ENCODE measurements at regions not wholly inside any gene's neighbourhood (a gene's known extent, or its start where the extent isn't known, plus 50 kb on each side); places are given as distances from the start of the nearest gene placed in this dataset.

DNA sequence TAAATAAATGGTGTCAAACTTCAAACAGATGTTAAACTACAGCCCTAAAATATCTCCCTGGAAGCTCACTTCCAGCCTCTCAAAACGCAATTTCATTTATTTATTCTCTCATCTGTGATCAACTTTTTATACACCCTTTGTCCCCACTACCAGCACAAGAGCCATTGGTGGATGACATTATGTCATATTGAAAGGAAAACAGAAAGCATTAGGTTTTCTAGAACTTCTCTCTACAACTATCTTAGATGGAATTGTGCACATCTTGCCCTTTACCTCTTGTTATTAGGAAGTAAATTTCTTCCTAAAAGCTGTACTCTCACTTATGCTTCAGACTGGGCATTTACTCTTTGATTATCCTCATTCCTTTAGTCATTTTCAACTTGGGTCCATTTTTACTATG is 771.2 kb upstream of the GJE1 start:
- no peak for DNase-seq

GRCh38 chr6:141359953-141360352 is 772.8 kb upstream of the GJE1 start:
- no peak for DNase-seq

GRCh38 chr6:141354191-141354955 is 778.4 kb upstream of the GJE1 start:
- no peak for DNase-seq

DNA sequence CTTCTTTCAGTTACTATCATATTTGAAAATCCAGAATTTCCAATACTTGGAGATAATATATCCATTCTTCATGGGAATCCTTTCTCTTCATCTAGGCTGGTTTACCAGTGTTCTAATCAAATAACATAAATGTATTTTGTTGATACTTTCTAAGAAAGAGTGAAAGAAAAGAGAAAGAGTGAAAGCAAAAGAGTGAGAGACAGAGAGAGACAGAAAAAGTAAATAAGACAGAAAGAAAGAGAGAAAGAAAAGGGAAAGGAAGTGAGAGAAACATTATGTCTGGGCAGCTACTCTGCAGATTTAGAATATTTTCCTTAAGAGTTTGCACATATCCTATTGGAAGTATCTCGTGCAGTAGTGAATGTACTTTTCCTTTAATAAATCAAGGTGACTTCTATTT is 781.0 kb upstream of the GJE1 start:
- no peak for DNase-seq

GRCh38 chr6:141349710-141350109 is 783.0 kb upstream of the GJE1 start:
- DNase-seq = no peak

DNA sequence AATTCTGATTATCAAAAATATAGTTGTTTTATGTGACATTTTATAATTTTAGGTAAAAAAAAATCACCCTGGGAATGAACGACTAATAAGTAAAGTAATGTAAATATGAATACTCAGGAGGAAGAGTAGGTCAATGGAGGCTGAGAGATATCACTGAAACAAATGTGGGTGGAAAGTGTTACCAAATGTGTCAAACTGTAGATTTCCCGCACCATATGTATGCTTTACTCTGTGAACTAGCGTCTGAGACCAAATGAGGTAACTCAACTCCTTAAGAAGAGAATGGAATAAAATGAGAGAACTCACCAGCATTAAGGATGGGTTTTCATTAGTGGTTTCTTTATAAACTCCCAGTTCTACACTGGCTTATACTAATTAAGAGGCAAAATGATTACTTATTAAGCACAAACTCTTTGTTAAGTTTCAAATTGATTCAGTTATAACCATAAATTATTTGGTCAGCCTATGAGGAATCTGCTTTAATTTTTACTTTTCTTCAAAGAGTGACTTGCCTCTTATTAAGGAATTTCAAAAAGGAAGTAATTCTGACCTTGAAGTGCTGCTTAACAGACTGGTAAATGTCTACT is 784.7 kb upstream of the GJE1 start:
- DNase-seq = no peak

GRCh38 chr6:141347086-141347485 is 785.6 kb upstream of the GJE1 start:
- DNase-seq = no peak

DNA sequence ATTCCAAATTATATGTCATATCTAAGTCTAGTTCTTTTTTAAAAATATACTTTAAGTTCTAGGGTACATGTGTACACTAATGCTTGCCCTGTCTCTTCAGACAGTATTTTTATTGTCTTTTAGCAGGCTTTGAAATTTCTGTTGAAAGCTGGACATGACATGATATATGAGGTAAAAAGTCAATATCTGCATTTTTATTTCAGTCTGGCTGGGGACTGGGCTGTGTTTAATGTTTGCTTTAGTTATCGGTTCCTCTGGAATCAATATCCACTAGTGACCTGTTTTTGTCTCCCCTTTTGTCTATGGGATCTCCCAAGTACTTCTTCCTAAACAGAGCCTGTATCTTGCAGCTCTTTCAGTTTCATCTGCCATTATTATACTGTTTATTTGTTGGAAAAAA is 786.2 kb upstream of the GJE1 start:
- DNase-seq = no peak

GRCh38 chr6:141337191-141337590 is 795.5 kb upstream of the GJE1 start:
- DNase-seq = no peak

DNA sequence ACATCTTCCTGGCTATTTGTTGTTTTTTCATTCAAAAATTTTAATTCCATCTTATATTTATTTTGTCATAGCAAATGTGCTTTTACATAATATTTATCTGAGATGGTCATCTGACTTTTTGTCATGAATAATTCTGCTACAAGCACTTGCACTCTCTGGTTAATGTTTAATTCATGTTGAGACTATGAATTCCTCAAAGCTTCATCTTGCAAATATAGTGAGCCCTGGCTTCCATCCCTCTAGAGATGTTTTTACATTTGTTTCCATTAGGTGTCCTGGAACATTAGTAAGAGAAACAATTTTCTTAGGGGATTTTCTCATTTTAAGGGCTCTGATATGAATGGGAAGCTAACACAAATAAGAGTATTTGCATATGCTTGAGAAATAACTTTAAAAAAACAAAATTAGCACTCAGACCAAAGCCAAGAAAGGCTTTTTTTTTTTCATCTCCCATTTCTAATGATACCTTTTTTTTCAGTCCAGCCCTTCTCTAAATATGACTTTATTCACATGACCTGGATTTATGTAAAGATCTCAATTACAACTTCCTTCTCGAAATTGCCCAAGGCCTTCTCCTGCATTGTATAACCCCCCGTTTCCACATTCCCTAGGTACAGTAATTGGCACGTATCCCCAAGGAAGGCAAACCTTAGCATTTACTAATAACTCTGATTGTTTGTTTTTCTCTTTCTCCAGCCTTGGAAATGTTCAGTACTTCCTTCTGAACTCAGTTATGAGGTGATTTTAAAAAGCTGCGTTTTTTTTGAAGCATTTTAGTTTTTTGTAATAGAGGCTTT is 797.0 kb upstream of the GJE1 start:
- no peak for DNase-seq

DNA sequence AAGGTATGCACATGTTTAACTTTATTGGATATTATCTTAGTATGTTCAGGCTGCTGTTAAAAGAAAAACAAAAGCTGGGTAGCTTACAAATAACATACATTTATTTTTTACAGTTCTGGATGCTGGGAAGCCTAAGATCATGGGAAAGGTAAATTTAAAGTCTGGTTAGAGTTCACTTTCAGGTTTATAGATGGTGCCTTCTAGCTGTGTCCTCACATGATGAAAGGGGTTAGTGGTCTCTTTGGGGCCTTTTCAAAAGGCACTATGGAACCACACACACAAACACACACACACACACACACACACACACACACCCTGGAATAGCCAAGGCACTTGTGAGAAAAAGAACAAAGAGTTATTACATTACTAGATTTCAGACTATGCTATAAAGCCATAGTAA is 805.8 kb upstream of the GJE1 start:
- no peak for DNase-seq

DNA sequence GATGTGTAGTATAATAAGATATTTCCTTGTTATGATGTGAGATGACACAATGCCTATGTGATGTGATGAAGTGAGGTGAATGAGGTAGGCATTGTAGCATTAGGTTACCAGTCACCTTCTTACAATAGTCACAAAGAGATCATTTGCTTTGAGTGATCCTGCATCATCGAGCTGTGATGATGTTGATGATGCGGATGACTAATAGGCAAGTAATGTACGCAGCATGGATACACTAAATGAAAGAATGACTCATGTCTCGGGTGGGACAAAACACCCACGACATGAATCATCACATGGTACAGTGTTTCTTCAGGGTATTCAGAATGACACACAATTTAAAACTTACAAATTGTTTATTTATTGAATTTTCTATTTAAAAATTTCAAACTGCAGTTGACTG is 806.3 kb upstream of the GJE1 start:
- no peak for DNase-seq

DNA sequence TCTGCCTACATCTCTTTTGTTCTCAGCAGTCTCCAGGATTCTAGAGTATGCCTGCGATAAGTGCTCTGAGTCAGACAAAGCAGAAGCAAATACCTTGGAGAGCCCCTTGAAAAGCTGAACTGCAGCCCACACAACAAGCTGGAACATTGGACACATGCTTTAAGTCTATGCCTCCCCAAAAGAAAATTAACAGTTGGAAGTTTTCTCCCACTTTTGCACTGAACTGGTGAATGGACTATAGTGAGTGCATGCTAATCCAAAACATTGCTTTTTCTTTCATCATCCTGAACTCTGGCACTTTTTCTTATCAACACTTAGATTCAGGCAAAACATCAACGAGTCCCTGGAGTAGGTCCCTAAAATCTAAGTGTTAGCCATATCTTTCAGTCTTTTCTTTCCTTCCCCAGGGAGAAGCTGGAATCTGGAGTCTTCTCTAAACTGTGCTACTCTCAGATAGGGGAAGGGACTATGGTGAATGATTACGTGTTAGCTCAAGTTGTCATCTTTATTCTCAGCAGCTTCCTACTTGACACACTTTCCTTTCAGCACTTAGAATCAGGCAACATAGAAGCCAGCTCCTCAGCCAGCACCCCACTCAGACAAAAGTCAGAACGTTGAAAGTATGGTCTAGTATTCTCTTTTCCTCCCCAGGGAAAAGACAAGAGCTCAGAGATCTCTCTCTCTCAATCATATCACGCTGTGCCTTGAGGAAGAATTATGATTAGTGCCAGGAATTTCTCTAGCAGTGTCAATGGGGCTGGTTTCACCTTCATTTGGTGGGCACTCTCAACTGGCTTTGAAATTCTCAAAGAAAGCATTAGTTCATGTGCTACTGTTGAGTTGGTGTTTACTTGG is 811.0 kb upstream of the GJE1 start:
- DNase-seq = no peak

- no peak for DNase-seq
These were observed 816.5 kb upstream of the GJE1 start for GRCh38 chr6:141316236-141316635.

GRCh38 chr6:141313986-141314385 is 818.7 kb upstream of the GJE1 start:
- no peak for DNase-seq

DNA sequence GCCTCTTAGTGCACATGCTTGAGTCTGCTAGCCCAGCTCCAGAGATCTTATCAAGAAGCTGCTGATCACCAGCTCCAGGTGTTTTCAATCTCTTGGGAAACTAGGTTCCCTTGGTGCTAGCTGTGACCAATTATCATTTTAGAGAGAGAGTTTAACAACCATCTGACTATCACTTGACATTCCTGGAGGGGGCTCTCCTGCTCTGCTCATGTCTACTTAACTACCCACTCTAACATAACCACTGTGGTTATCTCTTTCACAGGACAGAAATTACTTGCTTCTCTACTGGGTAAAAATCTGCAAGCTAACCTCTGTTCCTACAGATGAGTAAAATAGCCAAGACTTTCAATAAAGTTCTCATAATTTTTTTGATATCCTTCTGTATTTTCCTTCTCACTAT is 823.4 kb upstream of the GJE1 start:
- no peak for DNase-seq

- DNase-seq = no peak
These were observed 825.3 kb upstream of the GJE1 start for GRCh38 chr6:141307309-141307998.

DNA sequence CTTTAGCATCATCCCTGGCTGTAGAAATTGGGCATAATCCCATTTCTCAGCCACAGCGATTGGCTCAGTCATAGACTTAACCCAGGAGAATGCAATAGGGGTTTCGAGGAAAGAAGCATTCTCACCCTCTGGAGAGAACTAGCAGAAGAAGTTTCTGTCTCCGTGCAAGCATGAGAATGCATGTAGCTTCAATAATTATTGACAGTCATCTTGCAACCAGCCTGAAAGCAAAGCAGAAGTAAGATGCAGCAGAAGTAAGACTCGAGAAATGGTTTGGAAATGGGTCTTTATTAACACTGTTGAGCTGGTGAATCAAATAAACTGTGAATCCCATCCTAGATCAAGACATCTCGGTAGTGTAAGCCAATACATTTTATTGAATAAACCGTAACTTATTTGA is 828.8 kb upstream of the GJE1 start:
- DNase-seq = no peak

DNA sequence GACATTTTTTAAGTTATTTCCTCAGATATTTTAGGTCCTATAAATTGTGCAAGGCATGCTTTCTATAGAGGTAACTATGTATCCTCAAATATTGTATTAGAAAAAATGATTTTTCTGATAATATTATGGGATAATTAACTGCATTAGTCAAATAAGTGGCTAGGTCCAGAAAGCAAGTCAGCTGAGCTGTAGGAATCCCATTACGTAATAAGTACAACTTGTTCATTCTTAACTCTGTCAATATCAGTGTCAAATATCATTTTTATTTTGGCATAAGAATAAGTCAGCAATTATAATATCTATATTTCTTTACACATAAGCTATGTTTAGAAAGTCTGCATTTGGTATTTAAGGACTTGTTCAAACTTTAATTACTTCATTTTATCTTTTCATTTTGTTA is 830.9 kb upstream of the GJE1 start:
- DNase-seq = no peak

GRCh38 chr6:141290941-141291721 is 841.6 kb upstream of the GJE1 start:
- DNase-seq = peak in 1 of 2 experiments; percentile 10

- DNase-seq = no peak
These were observed 843.8 kb upstream of the GJE1 start for GRCh38 chr6:141288947-141289346.

GRCh38 chr6:141282263-141282662 is 850.5 kb upstream of the GJE1 start:
- DNase-seq = no peak

Data from NCI-H2081 (cell line).